Transverse colon (tissue), 4 donors: ENCODE measurements at regions not wholly inside any gene's neighbourhood (a gene's known extent, or its start where the extent isn't known, plus 50 kb on each side); places are given as distances from the start of the nearest gene placed in this dataset.

ENCODE experiments used
- DNase-seq: peaks from one replicate; pipeline ENCODE4 v3.0.0-alpha.2; 2019
- H3K27ac ChIP-seq, 4 donors: fragments of 200-600 bp; sonication (generic); 2 replicates each; pipeline ENCODE4 v1.5.1; 2016 to 2018; ENCODE audit warnings: inconsistent platforms in 4 of 4
- H3K27me3 ChIP-seq: fragments of 200-600 bp; sonication (generic); 2 replicates; pipeline ENCODE4 v1.5.1; 2017; ENCODE audit warnings: inconsistent platforms
- H3K36me3 ChIP-seq, 4 donors: fragments of 200-600 bp; sonication (generic); 2 replicates each; pipeline ENCODE4 v1.5.1; 2017 to 2019; ENCODE audit warnings: inconsistent platforms in 4 of 4
- H3K4me1 ChIP-seq, 4 donors: fragments of 200-600 bp; sonication (generic); 2 replicates each; pipeline ENCODE4 v1.5.1; 2017 to 2020; ENCODE audit warnings: inconsistent platforms in 4 of 4
- H3K4me3 ChIP-seq, 4 donors: fragments of 200-600 bp; sonication (generic); 1 replicate in 1 of 4; 2 replicates in 3 of 4; pipeline versions ENCODE4 v1.5.1 to v1.6.1; 2017 to 2019; ENCODE audit warnings: inconsistent platforms in 4 of 4
- H3K9me3 ChIP-seq, 2 donors: fragments of 200-600 bp; sonication (generic); 2 replicates each; pipeline ENCODE4 v1.5.1; 2017 to 2019; ENCODE audit warnings: inconsistent platforms in 2 of 2
- EP300 ChIP-seq: sonication (generic); formaldehyde crosslinking; IDR thresholded peaks from one replicate; pipeline ENCODE4 v1.6.1; 2017; ENCODE audit warnings: antibody characterized with exemption, low read depth
- POLR2A ChIP-seq: fragments of 450-650 bp; IDR thresholded peaks from one replicate; pipeline ENCODE4 v1.6.1; 2016; ENCODE audit warnings: antibody characterized with exemption, mild to moderate bottlenecking, moderate library complexity
- POLR2AphosphoS5 ChIP-seq, 3 donors: sonication (generic); formaldehyde crosslinking; IDR thresholded peaks; one replicate each; pipeline ENCODE4 v1.6.1; 2016; ENCODE audit warnings: antibody characterized with exemption in 3 of 3
- WGBS, 2 donors: methylation state at CpG; one replicate each; pipeline ENCODE4 v1.1.5; 2018; ENCODE audit warnings: low coverage in 1 of 2; 5-methylcytosine and 5-hydroxymethylcytosine counted together
- in situ Hi-C, 4 donors: fragments of 200-750 bp; cut with MboI; loops; one replicate each; pipeline versions ENCODE4 v1.15.0 to v1.15.1; 2017; ENCODE audit warnings: low sequenced_read_pairs in 3 of 4, low pct_ligation_motif_present in 1 of 4, low pct_unique_long_range_greater_than_20kb in 1 of 4
- intact Hi-C: fragments of 100-400 bp; cut with DNase I; formaldehyde crosslinking; loops from one replicate; pipeline ENCODE4 v1.15.1; 2023; ENCODE audit warnings: low total_unique reads
- TF ChIP-seq, protein P1 (sequence below), 5 experiments: fragments of 200-600 bp in 3 of 5; fragments of 450-650 bp in 2 of 5; sonication (generic) in 3 of 5; IDR thresholded peaks; 1 replicate in 2 of 5; 2 replicates in 3 of 5; pipeline ENCODE4 v1.5.1; 2016 to 2017; ENCODE audit warnings: antibody characterized with exemption in 5 of 5, inconsistent platforms in 3 of 5, mild to moderate bottlenecking in 2 of 5, moderate library complexity in 1 of 5

DNA sequence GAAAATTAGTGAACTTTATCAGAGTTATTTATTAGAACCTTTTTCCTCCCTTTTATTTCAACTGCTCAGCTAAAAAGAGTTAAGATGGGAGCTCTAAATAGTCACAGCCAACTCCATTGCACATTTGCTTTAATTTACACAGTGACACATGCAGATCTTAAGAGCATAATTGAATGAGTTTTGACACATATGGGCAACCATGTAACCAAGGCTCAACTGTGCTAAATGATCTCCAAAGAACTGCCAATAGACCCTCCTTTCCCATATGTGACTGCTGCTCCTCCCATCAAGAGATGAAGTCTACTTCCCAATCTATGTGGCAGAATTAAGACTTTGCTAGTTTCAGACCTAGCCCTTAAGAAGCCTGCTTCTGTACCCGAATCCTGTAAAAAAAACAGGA, 960.0 kb downstream of the BCL11B start:
- Histone ChIP-seq H3K27ac (no peak overlapping the region), H3K4me1 (no peaks in the 10 kb centered on the region), H3K9me3 (no peaks in the 10 kb centered on the region), H3K4me3 (no peak overlapping the region), H3K27me3 (no peaks in the 10 kb centered on the region), H3K36me3 (no peaks in the 10 kb centered on the region)
- no peak for TF ChIP-seq POLR2AphosphoS5 (IDR thresholded peaks at IDR 0.05)
- no peak for TF ChIP-seq EP300
- no peak for TF ChIP-seq POLR2A
- TF ChIP-seq, protein P1, sequence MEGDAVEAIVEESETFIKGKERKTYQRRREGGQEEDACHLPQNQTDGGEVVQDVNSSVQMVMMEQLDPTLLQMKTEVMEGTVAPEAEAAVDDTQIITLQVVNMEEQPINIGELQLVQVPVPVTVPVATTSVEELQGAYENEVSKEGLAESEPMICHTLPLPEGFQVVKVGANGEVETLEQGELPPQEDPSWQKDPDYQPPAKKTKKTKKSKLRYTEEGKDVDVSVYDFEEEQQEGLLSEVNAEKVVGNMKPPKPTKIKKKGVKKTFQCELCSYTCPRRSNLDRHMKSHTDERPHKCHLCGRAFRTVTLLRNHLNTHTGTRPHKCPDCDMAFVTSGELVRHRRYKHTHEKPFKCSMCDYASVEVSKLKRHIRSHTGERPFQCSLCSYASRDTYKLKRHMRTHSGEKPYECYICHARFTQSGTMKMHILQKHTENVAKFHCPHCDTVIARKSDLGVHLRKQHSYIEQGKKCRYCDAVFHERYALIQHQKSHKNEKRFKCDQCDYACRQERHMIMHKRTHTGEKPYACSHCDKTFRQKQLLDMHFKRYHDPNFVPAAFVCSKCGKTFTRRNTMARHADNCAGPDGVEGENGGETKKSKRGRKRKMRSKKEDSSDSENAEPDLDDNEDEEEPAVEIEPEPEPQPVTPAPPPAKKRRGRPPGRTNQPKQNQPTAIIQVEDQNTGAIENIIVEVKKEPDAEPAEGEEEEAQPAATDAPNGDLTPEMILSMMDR (IDR thresholded peaks at IDR 0.05) = no peak
- no peak for DNase-seq
- 67% methylated on average over 1 of the region's 1 CpG; no CpG with 5 or more reads in 1 of the 2 donors for WGBS, 2 donors
- intact Hi-C loops = no loop called here
- in situ Hi-C loops = no loop called here

DNA sequence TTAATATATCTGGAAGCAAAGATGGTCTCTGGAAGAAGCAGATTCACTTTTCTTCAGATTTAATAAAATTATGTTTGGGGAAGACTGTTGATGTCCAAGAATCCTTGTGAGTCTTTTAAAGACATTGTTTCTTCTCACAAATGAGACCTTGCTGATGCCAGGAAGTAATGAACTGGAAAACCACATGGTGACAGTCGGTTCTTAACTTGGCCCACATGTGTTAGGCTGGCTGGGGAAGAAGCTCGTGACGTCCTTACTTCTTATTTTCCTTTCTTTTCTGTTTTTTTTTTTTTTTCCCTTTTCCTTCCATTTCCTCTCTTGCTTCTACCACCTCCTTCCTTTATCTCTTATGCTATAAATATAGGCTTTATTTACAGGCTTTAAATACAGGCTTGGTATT, 950.2 kb downstream of the BCL11B start:
- Histone ChIP-seq H3K9me3 (peaks cover 0 to 17% of the 10 kb centered on the region in 2 donors), H3K4me3 (no peak overlapping the region), H3K4me1 (no peaks in the 10 kb centered on the region), H3K27me3 (no peaks in the 10 kb centered on the region), H3K27ac (no peak overlapping the region), H3K36me3 (no peaks in the 10 kb centered on the region)
- WGBS, 2 donors = 78 to 83% methylated on average over 3 of the region's 3 CpGs
- no peak for DNase-seq
- in situ Hi-C loops (no loop called here), intact Hi-C loops (no loop called here)
- TF ChIP-seq EP300 = no peak
- TF ChIP-seq POLR2A = no peak
- TF ChIP-seq POLR2AphosphoS5 (IDR thresholded peaks at IDR 0.05) = no peak
- TF ChIP-seq, protein P1 (IDR thresholded peaks at IDR 0.05) = no peak

DNA sequence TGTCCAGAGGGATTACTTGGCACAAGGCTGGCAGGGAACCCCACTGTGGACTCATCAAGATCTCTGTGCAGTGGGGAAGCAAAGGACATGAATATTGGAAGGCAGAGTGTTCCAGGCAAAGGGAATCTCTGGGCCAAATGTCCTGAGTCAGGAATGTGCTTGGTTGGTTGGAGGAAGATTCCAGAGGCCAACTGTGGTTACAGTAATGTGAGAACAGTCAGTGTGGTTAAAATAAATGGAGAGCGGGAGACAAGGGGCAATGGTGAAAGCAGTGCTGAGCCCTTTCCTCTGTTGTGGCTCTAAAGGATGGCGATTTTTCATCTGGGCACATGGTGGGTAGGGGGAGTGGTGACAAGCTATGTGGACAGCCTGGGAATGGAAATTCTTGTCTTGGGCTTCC, 948.2 kb downstream of the BCL11B start:
- 89 to 100% methylated on average over 1 to 2 of the region's 2 CpGs for WGBS, 2 donors
- H3K27me3 ChIP-seq = no peaks in the 10 kb centered on the region
- DNase-seq = no peak
- in situ Hi-C loops = no loop called here
- no peaks in the 10 kb centered on the region for H3K36me3 ChIP-seq
- H3K4me1 ChIP-seq = no peaks in the 10 kb centered on the region
- no peak for TF ChIP-seq POLR2AphosphoS5 (IDR thresholded peaks at IDR 0.05)
- TF ChIP-seq, protein P1 (IDR thresholded peaks at IDR 0.05) = no peak
- TF ChIP-seq EP300 = no peak
- no peak for TF ChIP-seq POLR2A
- H3K27ac ChIP-seq = no peak overlapping the region
- intact Hi-C loops = no loop called here
- H3K4me3 ChIP-seq = no peak overlapping the region
- peaks cover 0 to 9% of the 10 kb centered on the region in 2 donors for H3K9me3 ChIP-seq

DNA sequence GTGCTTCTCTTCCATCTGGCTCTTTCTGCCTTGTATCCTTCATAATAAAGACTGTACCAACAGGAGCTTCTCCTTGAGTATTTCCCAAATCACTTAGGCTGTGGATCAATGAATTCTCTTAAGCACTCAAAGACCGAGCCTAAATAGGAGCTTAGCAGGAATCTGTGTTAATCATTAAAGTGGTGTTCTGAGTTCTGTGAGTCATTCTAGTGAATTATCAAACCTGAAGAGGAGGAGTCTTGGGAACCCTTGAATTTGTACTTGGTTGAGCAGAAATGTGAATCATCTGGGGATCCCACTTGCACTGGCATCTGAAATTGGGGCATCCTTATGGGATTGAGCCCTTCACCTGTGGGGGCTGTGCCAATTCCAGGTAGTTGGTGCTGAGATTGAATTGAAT, 946.2 kb downstream of the BCL11B start:
- no peak overlapping the region for H3K4me3 ChIP-seq
- intact Hi-C loops (no loop called here), in situ Hi-C loops (no loop called here)
- no peak overlapping the region for H3K27ac ChIP-seq
- no peak for DNase-seq
- H3K27me3 ChIP-seq = no peaks in the 10 kb centered on the region
- whole genome bisulfite sequencing, 2 donors = 40 to 54% methylated on average over 1 of the region's 1 CpG
- H3K9me3 ChIP-seq = no peaks in the 10 kb centered on the region
- TF ChIP-seq EP300 = no peak
- no peak for TF ChIP-seq POLR2AphosphoS5 (IDR thresholded peaks at IDR 0.05)
- TF ChIP-seq POLR2A = no peak
- TF ChIP-seq, protein P1 (IDR thresholded peaks at IDR 0.05) = no peak
- H3K4me1 ChIP-seq = no peaks in the 10 kb centered on the region
- no peaks in the 10 kb centered on the region for H3K36me3 ChIP-seq
